H4 (cell line): ENCODE measurements at regions not wholly inside any gene's neighbourhood (a gene's known extent, or its start where the extent isn't known, plus 50 kb on each side); places are given as distances from the start of the nearest gene placed in this dataset.
A peak's percentile ranks its signal among the peaks of the same experiment; 100 is the strongest.

Experiments
- DNase-seq: peaks from one replicate; pipeline ENCODE4 v3.0.0-alpha.2; 2015; ENCODE audit warnings: low spot score

DNA sequence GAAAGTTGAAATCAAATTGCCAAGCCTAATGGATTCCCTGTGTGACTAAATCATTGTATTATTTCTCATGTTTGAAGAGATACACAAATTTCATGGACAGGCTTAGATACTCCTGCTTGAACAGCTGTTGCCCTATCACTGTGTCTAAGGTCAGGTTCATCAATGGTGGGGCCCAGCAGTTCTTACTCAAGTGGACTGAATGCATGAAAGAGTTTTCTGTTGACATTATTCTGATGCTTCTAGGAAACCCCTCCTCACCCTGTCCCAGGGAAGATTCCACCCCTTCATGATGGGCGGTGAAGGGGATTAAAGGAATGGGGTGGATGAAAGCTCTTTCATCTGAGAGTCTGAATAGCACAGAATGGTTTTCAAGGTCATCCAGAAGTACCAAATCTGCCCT lies 148.8 kb downstream of the INO80D start:
- no peak for DNase-seq

DNA sequence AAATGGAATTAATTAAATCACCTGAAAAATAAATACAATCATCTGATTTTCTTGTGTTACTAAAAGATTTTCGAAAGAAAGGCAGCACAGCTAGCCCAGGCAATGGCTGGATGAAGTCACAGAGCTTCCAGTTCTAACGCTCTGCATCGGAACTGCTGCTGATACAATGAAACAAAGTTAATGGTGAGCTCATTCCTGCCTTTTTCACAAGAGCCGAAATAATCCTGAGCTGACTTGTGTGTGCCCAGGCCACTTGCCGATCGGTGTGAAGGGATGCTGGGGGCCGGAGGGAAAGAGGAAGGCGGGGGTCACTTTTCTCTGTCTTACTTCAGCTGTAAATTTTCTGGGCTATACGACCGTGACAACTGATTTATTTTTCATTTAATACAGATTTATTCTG lies 149.5 kb downstream of the INO80D start:
- no peak for DNase-seq

DNA sequence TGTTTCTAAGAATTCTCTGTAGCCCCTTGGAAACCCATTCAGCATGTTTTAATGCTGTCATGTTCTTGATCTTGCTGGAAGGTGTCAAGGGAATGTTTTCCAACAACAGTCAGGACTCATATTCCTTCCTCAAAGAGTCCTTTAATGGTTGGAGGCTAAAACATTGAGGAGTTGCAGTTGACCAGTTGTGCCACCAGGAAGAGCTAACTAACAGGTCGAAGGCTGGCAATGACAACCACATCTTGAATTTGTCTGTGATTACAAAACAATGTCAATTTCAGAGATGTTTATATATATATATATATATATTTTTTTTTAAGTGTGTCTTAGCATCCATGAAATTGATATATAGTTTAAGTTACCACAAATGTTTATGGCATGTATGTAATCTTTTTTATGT lies 151.5 kb downstream of the INO80D start:
- no peak for DNase-seq

DNA sequence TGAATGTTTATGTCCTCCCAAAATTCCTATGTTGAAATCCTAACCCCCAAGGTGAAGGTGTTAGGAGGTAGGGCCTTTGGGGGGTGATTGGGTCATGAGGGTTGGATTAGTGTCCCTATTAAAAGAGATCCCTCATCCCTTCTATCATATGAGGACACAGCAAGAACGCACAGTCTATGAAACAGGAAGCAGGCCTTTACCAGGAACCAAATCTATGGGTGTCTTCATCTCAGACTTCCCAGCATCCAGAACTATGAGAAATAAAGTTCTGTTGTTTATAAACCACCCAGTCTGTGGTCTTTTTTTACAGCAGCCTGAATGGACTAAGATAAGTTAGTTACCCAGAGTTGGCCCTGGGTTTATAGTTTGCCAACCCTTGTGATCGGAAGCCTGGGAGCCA lies 153.1 kb downstream of the INO80D start:
- DNase-seq = no peak

DNA sequence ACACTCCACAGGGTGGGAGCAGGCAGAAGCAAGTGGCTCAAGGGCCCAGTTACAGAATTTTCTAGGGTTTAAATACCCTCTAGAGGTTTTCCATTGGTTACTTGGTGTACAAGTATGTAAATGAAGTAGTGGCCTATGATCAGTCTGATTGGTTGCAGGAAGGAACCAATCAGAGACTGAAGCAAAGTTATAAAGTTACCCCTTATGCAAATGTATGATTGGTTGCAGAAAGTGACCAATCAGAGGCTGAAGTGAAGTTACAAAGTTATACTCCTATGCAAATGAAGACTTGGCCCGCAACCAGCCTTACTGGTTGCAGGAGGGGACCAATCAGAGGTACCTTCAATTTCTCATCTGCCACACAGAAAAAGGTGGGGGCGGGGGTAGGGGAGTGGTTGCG lies 154.6 kb downstream of the INO80D start:
- DNase-seq = no peak

DNA sequence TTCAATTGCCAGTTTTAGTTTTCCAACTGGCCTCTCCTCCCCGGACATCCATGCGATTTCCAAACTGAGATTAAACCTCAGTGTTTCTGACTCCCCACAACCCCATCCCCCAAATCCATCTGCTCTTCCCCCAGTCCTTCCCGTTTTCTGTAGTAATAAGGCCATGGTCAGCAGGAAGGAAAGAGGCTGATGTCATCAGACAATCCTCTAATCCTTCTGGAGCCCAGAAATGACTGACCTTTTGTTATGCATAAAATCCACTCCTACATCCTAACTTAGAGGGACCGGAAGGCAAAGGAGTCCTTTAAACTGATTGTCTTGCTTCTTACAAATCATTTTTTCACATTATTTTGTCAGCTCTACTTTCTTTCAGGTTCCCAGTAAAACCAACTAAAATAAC lies 155.8 kb downstream of the INO80D start:
- no peak for DNase-seq

DNA sequence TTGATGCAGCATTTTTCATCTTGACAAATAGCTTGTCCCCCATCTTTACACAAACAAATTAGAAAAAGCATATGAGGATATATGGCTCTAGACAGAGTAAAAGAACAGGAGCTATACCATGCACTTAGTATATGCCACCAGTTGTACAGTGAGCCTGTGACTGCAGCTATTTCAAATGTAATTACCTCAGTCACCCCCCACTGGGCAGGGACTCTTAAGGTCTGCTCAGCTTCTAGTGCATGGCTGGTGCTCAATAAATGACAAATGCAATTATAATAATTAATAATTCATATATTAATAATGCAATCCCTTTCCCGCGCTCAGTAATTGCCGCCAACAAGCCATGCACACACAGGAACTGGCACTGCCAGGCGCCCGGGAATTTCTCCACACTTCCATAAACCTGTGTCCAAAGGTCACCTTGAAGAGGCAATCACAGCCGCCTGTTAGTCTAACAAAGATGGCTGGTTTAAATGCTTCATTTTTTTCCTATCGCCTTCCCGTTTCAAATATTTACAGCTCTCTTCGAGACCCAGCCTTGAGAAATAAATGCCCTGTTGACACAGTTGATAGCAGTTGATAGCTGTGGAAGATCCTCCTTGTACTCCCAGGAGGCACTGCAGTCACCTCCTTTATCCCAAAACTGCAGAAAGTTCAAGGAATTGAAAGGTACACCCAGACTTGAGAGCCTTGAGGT lies 156.6 kb downstream of the INO80D start:
- DNase-seq = no peak

DNA sequence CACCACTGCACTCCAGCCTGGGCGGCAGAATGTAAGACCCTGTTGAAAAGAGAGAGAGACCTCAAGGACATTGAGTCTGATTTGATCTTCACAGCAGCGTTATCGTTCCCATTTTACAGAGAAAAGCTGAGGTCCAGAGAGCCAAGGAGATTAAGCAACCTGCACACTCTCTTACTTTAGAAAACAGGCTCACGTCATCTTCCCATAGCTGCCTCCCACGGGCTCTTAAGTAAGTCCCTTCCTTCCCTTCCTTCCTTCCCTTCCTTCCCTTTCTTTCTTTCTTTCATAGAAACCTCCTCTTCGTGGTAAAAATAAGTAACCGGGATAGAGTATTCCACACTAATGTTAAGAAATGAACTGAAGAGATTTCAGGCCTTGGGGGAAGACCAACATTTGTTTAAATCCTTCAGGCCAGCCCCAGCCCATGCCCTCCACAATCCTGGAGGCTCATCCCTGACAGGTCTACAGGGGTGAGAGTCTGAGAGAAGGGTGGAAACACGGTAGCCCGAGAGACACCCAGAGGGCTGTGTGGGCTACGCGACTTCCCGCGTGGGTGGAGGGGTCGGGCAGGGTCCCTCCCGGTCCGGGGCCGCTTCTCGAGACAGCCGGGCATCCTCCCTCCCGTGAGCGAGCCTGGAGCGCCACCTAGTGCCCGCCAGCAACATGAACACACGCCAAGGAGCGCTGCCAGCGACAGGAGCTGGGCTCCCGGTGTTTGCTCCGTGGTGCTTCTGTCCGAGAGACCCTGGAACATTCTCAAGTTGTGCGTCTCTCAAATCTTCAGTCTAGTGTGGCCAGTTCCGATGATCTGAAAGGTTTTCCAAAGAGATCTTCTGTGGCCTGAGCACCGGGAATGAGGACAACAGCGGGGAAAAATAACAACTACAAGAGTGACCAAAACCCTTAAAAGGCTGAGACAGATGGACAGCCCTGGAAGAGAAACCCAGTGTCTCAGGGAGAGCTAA lies 160.3 kb downstream of the INO80D start:
- DNase-seq = peak; percentile 49

DNA sequence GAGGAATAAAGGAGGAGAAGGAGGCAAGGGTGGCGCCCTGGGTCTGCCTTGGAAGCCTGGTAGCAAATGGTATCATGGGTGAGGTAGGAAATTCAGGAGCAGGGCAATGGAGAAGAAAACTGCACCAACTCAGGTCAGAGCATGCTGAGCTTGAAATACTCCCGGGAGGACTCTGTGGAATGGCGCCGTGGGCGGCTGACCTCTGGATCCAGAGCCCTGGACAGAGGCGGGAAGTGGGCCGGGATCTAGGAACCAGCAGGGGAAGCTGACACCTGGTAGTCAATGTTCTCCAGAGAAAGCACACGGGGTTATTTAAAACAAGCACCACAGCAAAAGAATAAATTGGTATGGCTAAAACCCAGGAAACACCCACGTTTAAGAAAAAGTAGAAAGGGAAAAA lies 161.3 kb downstream of the INO80D start:
- no peak for DNase-seq

DNA sequence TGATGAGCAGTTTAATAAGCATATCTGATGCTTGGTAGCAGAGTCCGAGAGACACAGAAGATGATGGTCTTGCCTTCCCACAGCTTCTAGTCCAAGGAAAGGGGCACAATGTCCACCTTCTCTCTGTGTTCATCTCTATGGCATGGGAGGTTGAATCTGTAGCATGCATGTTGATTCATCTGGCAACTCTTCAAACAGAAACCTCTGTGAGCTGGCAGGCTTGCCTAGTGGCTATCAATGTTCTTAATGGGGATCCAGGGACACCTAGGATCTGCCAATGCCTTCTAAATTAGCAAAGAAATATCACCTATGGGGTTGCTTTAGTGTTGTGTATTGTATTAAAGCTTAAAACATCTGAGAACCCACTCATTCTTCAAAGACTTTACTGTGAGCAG lies 170.8 kb downstream of the INO80D start:
- DNase-seq = no peak

DNA sequence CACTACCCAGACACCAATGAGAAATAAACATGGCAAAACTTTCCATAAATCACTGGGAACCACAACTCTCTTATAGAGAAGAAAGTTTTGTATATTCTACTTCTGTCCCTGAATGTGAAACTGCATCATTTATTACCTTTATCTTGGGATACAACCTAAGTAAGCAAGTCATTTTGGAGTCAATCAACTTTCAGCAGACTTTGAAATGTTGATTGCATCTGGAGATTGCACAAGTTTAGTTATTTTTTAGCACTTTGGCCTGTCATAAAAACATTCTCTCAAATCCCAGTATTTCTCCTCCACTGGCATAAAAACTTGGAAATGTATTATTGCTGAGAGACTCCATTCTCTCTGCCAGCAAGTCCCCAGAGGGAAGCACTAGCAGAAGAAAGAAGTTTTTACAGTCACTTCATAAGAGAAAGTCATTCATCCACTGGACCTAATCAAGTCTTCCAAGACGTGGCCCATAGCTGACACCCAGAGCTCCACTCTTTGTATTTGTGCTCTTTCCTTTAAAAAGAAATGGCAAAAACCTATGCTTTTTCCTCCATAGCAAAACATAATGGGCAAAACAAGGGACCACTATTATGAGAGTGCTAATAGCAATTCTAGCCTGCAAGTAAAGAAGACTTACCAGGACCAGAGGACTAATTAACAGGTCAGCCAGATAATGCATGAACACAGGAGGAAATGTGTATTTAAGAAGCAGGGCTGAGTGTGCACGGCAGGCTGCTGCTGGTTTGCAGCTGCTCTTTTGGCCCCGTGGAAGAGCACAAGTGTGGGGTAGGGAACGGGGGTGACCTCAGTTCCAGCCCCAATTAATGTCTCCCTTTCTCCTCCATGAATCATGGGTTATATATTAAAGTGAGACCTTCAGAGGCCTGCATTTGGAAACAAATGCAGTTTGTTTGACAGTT lies 171.5 kb downstream of the INO80D start:
- no peak for DNase-seq

DNA sequence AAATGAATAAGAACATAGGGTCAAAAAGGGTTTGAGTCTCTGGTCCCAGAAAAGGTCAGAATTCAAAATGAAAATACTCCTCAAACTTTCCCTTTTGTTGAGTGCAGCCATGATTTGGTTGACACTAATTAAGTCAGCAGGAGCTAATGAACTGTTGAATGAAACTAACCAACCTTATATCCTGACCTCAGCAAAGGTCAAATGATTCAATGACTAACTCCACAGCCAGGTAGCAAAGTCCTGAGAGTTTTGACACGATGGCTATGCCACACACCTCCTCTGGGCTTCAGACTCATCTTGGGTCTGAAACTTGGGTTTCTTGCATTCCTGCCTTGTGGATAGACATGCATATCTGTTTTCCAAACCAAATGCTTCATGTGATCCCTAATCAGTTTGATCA lies 172.3 kb downstream of the INO80D start:
- no peak for DNase-seq

DNA sequence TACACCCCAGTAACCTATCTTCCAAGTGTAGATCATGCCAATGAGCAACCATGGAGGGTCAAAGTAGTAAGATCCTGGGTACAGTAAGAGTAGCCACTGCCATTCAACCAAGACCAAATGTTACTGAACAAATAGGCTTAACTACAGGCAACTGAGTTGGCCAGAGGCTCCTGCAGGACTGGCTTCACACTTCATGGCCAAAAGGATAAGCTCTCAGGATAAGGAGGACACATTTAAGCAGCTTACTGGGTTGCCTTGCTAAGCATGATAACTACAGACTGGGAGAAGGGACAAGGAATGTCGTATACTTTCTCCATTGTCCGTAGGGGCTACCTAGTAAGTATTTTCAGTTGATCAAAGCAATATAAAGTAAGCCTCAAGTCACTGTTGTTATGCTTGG lies 174.7 kb downstream of the INO80D start:
- no peak for DNase-seq

DNA sequence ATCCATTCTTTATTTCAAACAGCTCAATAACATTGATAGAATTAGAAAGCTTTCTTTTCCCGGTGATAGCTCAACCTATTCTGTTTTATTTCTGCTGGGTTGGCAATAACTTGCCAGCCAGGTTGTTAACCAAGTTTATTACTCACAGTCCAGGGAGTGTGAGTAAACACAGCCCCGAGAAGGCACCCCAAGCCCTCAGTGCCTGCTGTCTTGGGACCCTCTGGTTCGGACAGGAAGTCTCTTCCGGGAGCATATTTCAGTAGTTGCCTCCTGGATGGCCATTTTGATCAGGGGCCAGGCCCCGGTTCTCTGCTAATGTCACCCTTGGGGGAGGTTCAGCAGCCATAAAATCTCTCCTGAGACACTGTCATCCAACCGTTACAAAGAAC lies 176.8 kb downstream of the INO80D start:
- DNase-seq = no peak

DNA sequence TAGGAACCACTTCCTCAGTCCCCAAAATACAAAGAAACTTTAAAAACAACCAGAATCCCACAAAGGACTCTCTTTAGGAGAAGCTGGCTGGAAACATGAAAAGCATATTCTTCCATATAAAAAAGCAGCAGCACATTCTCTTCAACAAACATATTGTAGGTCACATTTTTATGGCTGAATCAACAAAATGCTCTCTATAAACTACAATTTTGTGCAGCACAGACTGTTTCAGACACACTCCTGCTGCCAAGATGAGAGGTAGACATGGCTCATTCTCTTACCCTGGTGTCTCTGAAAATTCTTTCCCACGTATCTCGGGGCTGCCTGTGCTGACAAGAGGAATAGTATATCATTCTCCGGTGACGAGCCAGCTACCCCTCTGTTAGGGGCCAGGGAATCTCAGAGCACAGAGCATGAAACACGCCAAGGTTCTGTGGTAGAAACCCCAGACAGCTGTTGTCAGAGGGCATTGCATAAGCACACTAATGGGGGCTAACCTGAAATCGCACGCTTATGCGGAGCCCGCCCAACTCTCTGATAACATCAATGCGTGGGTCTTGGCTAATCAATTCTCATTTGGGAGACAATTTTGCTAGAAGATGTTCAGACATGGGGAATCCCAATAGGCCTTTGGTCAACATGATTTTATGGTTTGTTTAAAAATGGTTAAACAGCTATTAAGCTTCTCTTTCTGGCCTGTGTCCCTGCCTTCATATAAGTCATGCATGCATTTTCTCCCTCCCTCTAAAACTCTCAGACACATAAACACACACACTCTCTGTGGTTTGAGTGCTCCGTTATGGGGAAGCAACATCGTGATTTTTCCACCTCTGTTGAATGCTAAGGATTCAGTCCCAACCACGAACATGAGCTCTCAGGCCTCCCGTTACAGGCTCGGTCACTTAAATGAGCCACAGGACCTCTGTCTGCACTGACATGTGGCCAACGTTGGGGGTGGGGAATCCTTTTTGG lies 177.5 kb downstream of the INO80D start:
- DNase-seq = peak; percentile 61

DNA sequence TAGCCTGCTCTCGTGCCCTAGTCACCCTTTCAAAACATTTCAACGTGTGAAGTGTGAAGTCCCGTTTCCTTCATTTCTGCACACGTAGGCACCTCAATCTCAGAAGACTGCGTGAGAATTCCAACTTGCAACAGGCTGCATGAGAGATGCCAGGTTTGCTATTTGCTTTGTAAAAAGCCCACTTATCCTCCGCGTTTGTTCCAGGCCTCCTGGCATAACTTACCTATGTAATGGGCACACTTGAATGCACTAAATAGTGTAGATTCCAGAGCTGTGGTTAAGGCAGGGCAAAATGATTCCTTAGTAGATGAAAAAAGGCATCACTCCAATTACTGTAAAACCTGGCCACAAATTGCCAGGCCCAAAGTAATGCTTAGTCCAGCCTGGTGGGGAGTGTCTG lies 179.6 kb downstream of the INO80D start:
- DNase-seq = no peak

DNA sequence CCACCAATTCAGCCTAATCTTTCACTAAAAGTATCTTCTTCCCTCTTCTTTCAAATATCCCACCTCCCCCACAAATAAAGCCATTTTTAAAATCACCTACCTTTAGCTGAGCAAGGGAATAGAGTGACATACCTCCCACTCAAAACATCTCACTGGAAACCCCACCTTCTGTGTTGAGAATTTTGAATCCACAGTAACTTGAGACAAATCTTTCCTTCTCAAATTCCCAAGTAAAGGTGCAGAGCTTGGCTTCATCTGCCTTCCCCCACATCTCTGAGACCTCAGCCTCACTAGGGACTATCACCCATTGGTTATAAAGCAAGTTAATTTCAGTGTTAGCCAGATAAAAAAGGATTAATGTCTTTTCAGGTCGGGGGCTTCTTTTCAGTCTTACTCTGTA lies 180.4 kb downstream of the INO80D start:
- DNase-seq = no peak

DNA sequence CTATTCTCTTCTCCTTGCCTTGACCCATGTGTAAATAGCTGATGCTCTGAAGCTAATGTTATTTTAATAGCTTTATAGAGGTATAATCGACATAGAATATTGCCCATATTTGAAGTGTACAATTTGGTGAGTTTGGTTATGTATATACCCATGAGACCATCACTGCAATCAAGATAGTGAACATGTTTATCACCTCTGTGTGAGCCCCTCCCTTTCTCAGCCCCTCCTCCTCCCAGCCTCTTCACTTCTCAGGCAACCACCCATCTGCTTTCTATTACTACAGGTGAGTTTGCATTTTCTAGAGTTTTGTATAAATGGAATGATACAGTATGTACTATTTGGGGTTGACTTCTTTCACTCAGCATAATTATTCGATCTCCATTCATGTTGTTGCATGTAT lies 181.1 kb downstream of the INO80D start:
- DNase-seq = no peak

DNA sequence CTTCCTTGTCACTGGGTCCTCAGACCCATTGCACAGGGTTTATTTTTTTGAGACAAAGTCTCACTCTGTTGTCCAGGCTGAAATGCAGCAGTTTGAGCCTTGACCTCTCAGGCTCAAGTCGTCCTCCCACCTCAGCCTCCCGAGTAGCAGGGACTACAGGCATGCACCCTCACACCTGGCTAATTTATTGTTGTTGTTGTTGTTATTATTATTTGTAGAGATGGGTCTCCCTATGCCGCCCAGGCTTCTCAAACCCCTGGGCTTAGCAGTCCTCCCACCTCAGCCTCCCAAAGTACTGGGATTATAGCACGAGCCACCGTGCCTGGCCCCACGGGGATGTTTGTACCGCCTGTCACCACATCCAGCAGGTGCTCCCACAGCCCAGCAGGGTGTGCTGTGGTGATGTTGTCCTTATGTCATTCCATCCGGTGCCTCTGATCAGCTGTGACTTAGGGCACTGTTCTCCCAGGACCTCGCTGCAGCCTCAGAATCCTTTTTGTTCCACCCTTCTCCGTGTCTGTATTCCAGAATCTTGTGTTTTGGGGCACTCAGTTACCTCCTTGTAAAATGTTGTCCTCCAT lies 182.3 kb downstream of the INO80D start:
- DNase-seq = peak; percentile 44

DNA sequence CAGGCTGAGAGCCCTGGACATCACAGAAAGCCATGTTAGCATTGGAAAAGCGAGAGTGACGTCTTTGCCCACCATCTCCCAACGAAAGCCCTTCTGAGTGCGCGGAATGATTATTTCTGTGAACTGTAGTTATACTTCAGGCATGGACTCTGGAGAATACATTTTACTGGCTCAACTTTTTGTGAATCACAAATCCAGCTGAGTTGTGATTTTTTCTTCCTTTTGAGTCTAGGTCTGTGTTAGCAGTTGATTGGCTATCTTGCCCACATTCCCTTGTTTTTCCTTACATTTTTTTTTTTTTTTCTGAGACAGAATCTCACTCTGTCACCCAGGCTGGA lies 183.1 kb downstream of the INO80D start:
- no peak for DNase-seq
